ENCODE measurements at regions not wholly inside any gene's neighbourhood (a gene's known extent, or its start where the extent isn't known, plus 50 kb on each side); places are given as distances from the start of the nearest gene placed in this dataset.
"Not testable (repeated sequence)": the region's sequence is repeated elsewhere in the genome, so short reads cannot be mapped to it uniquely, and the experiment has no call there.

- no peak for DNase-seq (ENCODE audit: low spot score)
Observed at GRCh38 chr10:2891073-2891769, 176.1 kb upstream of the PFKP start.

- DNase-seq (ENCODE audit: low spot score), result no peak
Observed at GRCh38 chr10:2890093-2890492, 177.3 kb upstream of the PFKP start.

- no peak for DNase-seq (ENCODE audit: low spot score)
Observed at GRCh38 chr10:2888403-2889004, 178.8 kb upstream of the PFKP start.

GRCh38 chr10:2887391-2888070 is 179.8 kb upstream of the PFKP start:
- DNase-seq (ENCODE audit: low spot score), result no peak

- DNase-seq (ENCODE audit: low spot score), result no peak
Observed at GRCh38 chr10:2886662-2887061, 180.7 kb upstream of the PFKP start.

GRCh38 chr10:2885288-2886278 is 181.8 kb upstream of the PFKP start:
- no peak for DNase-seq (ENCODE audit: low spot score)

GRCh38 chr10:2883983-2884540 is 183.3 kb upstream of the PFKP start:
- not testable (repeated sequence) for DNase-seq (ENCODE audit: low spot score)

GRCh38 chr10:2883238-2883637 is 184.1 kb upstream of the PFKP start:
- no peak for DNase-seq (ENCODE audit: low spot score)

- no peak for DNase-seq (ENCODE audit: low spot score)
Observed at GRCh38 chr10:2882628-2883027, 184.7 kb upstream of the PFKP start.

GRCh38 chr10:2881720-2882620 is 185.4 kb upstream of the PFKP start:
- no peak for DNase-seq (ENCODE audit: low spot score)

GRCh38 chr10:2880050-2880449 is 187.3 kb upstream of the PFKP start:
- not testable (repeated sequence) for DNase-seq (ENCODE audit: low spot score)

GRCh38 chr10:2878818-2879217 is 188.5 kb upstream of the PFKP start:
- DNase-seq (ENCODE audit: low spot score), result no peak

- no peak for DNase-seq (ENCODE audit: low spot score)
Observed at GRCh38 chr10:2876032-2876431, 191.3 kb upstream of the PFKP start.

- DNase-seq (ENCODE audit: low spot score), result no peak
Observed at GRCh38 chr10:2874963-2875362, 192.4 kb upstream of the PFKP start.

GRCh38 chr10:2873769-2874168 is 193.6 kb upstream of the PFKP start:
- DNase-seq (ENCODE audit: low spot score), result no peak

GRCh38 chr10:2871673-2872219 is 195.6 kb upstream of the PFKP start:
- no peak for DNase-seq (ENCODE audit: low spot score)

- DNase-seq (ENCODE audit: low spot score), result no peak
Observed at GRCh38 chr10:2870654-2871053, 196.7 kb upstream of the PFKP start.

GRCh38 chr10:2867788-2868299 is 199.5 kb upstream of the PFKP start:
- DNase-seq (ENCODE audit: low spot score), result no peak

GRCh38 chr10:2866569-2866968 is 200.8 kb upstream of the PFKP start:
- no peak for DNase-seq (ENCODE audit: low spot score)

- DNase-seq (ENCODE audit: low spot score), result no peak
Observed at GRCh38 chr10:2861632-2862210, 205.6 kb upstream of the PFKP start.

Measured in CD4-positive, alpha-beta T cell treated with Interleukin-2 at 100 ng/mL for 4 hours (primary cell).